ENCODE measurements at regions not wholly inside any gene's neighbourhood (a gene's known extent, or its start where the extent isn't known, plus 50 kb on each side); places are given as distances from the start of the nearest gene placed in this dataset.

- WGBS = 66% methylated on average over 2 of the region's 2 CpGs
Measured at GRCh38 chr12:30090258-30090657, 306.5 kb upstream of the TMTC1 start.

DNA sequence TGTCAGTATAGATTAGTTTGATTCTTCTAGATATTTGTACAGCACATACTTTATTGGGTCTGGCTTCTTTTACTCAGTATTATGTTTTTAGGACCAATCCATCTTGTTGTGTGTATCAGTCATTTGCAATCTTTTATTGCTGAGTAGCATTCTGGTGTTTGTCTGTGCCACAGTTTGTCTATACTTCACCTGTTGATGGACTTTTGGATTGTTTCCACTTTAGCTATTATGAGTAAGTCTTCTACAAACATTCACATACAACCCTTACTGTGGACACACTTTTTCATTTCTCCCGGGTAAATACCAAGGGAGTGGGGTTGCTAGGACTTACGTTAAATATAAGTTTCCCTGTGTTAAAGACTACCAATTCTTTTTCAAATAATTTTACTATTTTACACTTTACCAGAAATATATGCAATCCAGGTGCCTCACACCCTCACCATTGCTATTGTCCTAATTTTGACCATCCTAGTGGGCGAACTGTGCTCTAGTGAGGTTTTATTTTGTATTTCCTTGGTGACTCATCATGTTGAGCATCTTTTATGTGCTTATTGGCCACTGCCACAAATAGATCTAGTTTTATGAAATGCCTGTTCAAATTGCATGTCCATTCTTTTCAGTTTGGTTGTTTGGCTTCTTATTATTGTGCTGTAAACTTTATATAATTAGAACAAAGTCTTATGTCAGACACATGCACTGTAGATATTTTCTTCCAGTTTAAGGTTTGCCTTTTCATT, 304.7 kb upstream of the TMTC1 start:
- H3K4me3 ChIP-seq (ENCODE audit: low read depth in 1 of 3, low read length in 3 of 3) = no peak overlapping the region
- DNase-seq (ENCODE audit: low spot score) = no peak
- no peak overlapping the region for H3K27ac ChIP-seq (ENCODE audit: low read depth in 1 of 2, low read length in 2 of 2)
- TF ChIP-seq NR2F2 (IDR thresholded peaks at IDR 0.05) (no peak), RXRA (IDR thresholded peaks at IDR 0.05) (no peak), GABPA (IDR thresholded peaks at IDR 0.05 in 1 of 2, conservative IDR thresholded peaks at IDR 0.05 in 1 of 2) (no peak), FOXA2 (IDR thresholded peaks at IDR 0.05) (no peak), FOXA1 (IDR thresholded peaks at IDR 0.05) (no peak), TAF1 (conservative IDR thresholded peaks at IDR 0.05) (no peak), HNF4G (IDR thresholded peaks at IDR 0.05) (no peak), ATF3 (IDR thresholded peaks at IDR 0.05) (no peak), JUND (IDR thresholded peaks at IDR 0.05) (no peak), YY1 (IDR thresholded peaks at IDR 0.05) (no peak), SP1 (IDR thresholded peaks at IDR 0.05) (no peak), EGR1 (IDR thresholded peaks at IDR 0.05; ENCODE audit: low read depth in 2 of 2) (no peak)
- TF ChIP-seq, protein P1, sequence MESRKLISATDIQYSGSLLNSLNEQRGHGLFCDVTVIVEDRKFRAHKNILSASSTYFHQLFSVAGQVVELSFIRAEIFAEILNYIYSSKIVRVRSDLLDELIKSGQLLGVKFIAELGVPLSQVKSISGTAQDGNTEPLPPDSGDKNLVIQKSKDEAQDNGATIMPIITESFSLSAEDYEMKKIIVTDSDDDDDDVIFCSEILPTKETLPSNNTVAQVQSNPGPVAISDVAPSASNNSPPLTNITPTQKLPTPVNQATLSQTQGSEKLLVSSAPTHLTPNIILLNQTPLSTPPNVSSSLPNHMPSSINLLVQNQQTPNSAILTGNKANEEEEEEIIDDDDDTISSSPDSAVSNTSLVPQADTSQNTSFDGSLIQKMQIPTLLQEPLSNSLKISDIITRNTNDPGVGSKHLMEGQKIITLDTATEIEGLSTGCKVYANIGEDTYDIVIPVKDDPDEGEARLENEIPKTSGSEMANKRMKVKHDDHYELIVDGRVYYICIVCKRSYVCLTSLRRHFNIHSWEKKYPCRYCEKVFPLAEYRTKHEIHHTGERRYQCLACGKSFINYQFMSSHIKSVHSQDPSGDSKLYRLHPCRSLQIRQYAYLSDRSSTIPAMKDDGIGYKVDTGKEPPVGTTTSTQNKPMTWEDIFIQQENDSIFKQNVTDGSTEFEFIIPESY (IDR thresholded peaks at IDR 0.05) = no peak
- H3K36me3 ChIP-seq (ENCODE audit: control insufficient read depth in 4 of 4, insufficient read depth in 3 of 4, low read depth in 1 of 4, low read length in 3 of 4) = no peaks in the 10 kb centered on the region
- no peaks in the 10 kb centered on the region for H3K9me3 ChIP-seq (ENCODE audit: control insufficient read depth in 4 of 4, low read length in 3 of 4)
- WGBS = 58% methylated on average over 3 of the region's 3 CpGs
- H3K4me1 ChIP-seq (ENCODE audit: control insufficient read depth in 4 of 4, insufficient read depth in 4 of 4, low read length in 3 of 4) = no peaks in the 10 kb centered on the region
- H3K27me3 ChIP-seq (ENCODE audit: control insufficient read depth in 4 of 4, insufficient read depth in 4 of 4, low read length in 3 of 4) = peaks cover 0 to 4% (median 0%) of the 10 kb centered on the region in 4 donors
- no peak overlapping the region for H3K9ac ChIP-seq (ENCODE audit: low read depth in 1 of 2, low read length in 2 of 2)

More at GRCh38 chr12:30090258-30090657, 306.5 kb upstream of the TMTC1 start:
- H3K9ac ChIP-seq (ENCODE audit: low read depth in 1 of 2, low read length in 2 of 2) = no peak overlapping the region
- no peaks in the 10 kb centered on the region for H3K4me1 ChIP-seq (ENCODE audit: control insufficient read depth in 4 of 4, insufficient read depth in 4 of 4, low read length in 3 of 4)
- DNase-seq (ENCODE audit: low spot score) = no peak
- TF ChIP-seq, protein P2, sequence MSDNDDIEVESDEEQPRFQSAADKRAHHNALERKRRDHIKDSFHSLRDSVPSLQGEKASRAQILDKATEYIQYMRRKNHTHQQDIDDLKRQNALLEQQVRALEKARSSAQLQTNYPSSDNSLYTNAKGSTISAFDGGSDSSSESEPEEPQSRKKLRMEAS (IDR thresholded peaks at IDR 0.05) = no peak
- TF ChIP-seq HNF4A (conservative IDR thresholded peaks at IDR 0.05) = no peak
- no peak for TF ChIP-seq REST (IDR thresholded peaks at IDR 0.05)
- TF ChIP-seq HNF4G (IDR thresholded peaks at IDR 0.05) = no peak
- no peak overlapping the region for H3K4me3 ChIP-seq (ENCODE audit: low read depth in 1 of 3, low read length in 3 of 3)
- H3K36me3 ChIP-seq (ENCODE audit: control insufficient read depth in 4 of 4, insufficient read depth in 3 of 4, low read depth in 1 of 4, low read length in 3 of 4) = no peaks in the 10 kb centered on the region
- H3K27me3 ChIP-seq (ENCODE audit: control insufficient read depth in 4 of 4, insufficient read depth in 4 of 4, low read length in 3 of 4) = peaks cover 0 to 5% (median 0%) of the 10 kb centered on the region in 4 donors
- H3K9me3 ChIP-seq (ENCODE audit: control insufficient read depth in 4 of 4, low read length in 3 of 4) = no peaks in the 10 kb centered on the region
- H3K27ac ChIP-seq (ENCODE audit: low read depth in 1 of 2, low read length in 2 of 2) = no peak overlapping the region
